IMR-90 (cell line): ENCODE measurements at regions not wholly inside any gene's neighbourhood (a gene's known extent, or its start where the extent isn't known, plus 50 kb on each side); places are given as distances from the start of the nearest gene placed in this dataset.

ENCODE experiments used
- CEBPB ChIP-seq: IDR thresholded peaks from 2 replicates; pipeline ENCODE4 v1.6.1; 2012; ENCODE audit warnings: low read depth, low read length, improper control_type of control experiment
- CHD1 ChIP-seq: IDR thresholded peaks from 2 replicates; pipeline ENCODE4 v1.6.1; 2012; ENCODE audit warnings: low read depth, low read length, improper control_type of control experiment
- CTCF ChIP-seq: conservative IDR thresholded peaks from 2 replicates; pipeline ENCODE4 v1.5.1; 2012; ENCODE audit warnings: mild to moderate bottlenecking, low read depth, low read length, improper control_type of control experiment
- MAZ ChIP-seq: IDR thresholded peaks from 2 replicates; pipeline ENCODE4 v1.6.1; 2012; ENCODE audit warnings: low read depth, mild to moderate bottlenecking, low read length, improper control_type of control experiment, moderate library complexity, borderline replicate concordance
- POLR2A ChIP-seq: IDR thresholded peaks from 2 replicates; pipeline ENCODE4 v1.6.1; 2012; ENCODE audit warnings: mild to moderate bottlenecking, low read depth, low read length
- RAD21 ChIP-seq: IDR thresholded peaks from 2 replicates; pipeline ENCODE4 v1.6.1; 2012; ENCODE audit warnings: low read length, improper control_type of control experiment
- RCOR1 ChIP-seq: IDR thresholded peaks from 2 replicates; pipeline ENCODE4 v1.6.1; 2012; ENCODE audit warnings: mild to moderate bottlenecking, low read length, improper control_type of control experiment; ENCODE audit not compliant: insufficient replicate concordance
- SMC3 ChIP-seq: fragments of 150-350 bp; IDR thresholded peaks from 2 replicates; pipeline ENCODE4 v1.6.1; 2016; ENCODE audit warnings: low read depth, mild to moderate bottlenecking, antibody characterized with exemption, low read length, moderate library complexity
- USF2 ChIP-seq: fragments of 150-350 bp; IDR thresholded peaks from 2 replicates; pipeline ENCODE4 v1.6.1; 2017; ENCODE audit warnings: mild to moderate bottlenecking, antibody characterized with exemption, low read length, low read depth

- TF ChIP-seq CHD1 (no peak), CTCF (no peak), SMC3 (no peak), RCOR1 (no peak), CEBPB (no peak), POLR2A (no peak), USF2 (no peak), RAD21 (no peak), MAZ (no peak)
Observed at GRCh38 chr10:83921984-83922860, 217.1 kb upstream of the GHITM start.
